HL-60 (cell line): ENCODE measurements at regions not wholly inside any gene's neighbourhood (a gene's known extent, or its start where the extent isn't known, plus 50 kb on each side); places are given as distances from the start of the nearest gene placed in this dataset.

Experiments used
- DNase-seq, 2 experiments: peaks; one replicate each; pipeline ENCODE4 v3.0.0-alpha.2; 2010 to 2020; ENCODE audit warnings: low read depth in 1 of 2, low spot score in 1 of 2
- H3K27ac ChIP-seq: fragments of 250-450 bp; sonication (Bioruptor Pico); replicated peaks from 2 replicates; pipeline ENCODE4 v1.5.1; 2020; ENCODE audit warnings: mild to moderate bottlenecking, moderate library complexity
- H3K27me3 ChIP-seq: fragments of 250-450 bp; sonication (Bioruptor Pico); 2 replicates; pipeline ENCODE4 v1.5.1; 2021; ENCODE audit warnings: mild to moderate bottlenecking, moderate library complexity; ENCODE audit not compliant: insufficient read depth, poor library complexity, severe bottlenecking
- H3K4me3 ChIP-seq: replicated peaks from 2 replicates; pipeline ENCODE4 v1.5.1; 2011; ENCODE audit warnings: mild to moderate bottlenecking, control low read depth, low read length; ENCODE audit not compliant: insufficient read depth
- GABPA ChIP-seq: IDR thresholded peaks from 2 replicates; pipeline ENCODE4 v1.6.1; 2012; ENCODE audit warnings: low read depth
- POLR2AphosphoS5 ChIP-seq: IDR thresholded peaks from 2 replicates; pipeline ENCODE4 v1.6.1; 2012; ENCODE audit warnings: low read depth
- REST ChIP-seq: IDR thresholded peaks from 2 replicates; pipeline ENCODE4 v1.6.1; 2012; ENCODE audit warnings: low read depth; ENCODE audit not compliant: insufficient replicate concordance
- SPI1 ChIP-seq: IDR thresholded peaks from 2 replicates; pipeline ENCODE4 v1.6.1; 2012; ENCODE audit warnings: low read depth, mild to moderate bottlenecking, borderline replicate concordance
- TF ChIP-seq, protein P1 (sequence below): IDR thresholded peaks from one replicate; pipeline ENCODE4 v1.5.1; 2011; ENCODE audit warnings: low read length, control low read depth, inconsistent platforms; ENCODE audit not compliant: insufficient read depth

GRCh38 chr3:135788146-135788545 is 177.4 kb upstream of the PPP2R3A start:
- Histone ChIP-seq H3K27me3 (no peaks in the 10 kb centered on the region), H3K27ac (no peak overlapping the region), H3K4me3 (no peak overlapping the region)
- TF ChIP-seq POLR2AphosphoS5 (no peak), REST (no peak), SPI1 (no peak), GABPA (no peak)
- TF ChIP-seq, protein P1, sequence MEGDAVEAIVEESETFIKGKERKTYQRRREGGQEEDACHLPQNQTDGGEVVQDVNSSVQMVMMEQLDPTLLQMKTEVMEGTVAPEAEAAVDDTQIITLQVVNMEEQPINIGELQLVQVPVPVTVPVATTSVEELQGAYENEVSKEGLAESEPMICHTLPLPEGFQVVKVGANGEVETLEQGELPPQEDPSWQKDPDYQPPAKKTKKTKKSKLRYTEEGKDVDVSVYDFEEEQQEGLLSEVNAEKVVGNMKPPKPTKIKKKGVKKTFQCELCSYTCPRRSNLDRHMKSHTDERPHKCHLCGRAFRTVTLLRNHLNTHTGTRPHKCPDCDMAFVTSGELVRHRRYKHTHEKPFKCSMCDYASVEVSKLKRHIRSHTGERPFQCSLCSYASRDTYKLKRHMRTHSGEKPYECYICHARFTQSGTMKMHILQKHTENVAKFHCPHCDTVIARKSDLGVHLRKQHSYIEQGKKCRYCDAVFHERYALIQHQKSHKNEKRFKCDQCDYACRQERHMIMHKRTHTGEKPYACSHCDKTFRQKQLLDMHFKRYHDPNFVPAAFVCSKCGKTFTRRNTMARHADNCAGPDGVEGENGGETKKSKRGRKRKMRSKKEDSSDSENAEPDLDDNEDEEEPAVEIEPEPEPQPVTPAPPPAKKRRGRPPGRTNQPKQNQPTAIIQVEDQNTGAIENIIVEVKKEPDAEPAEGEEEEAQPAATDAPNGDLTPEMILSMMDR, result no peak
- no peak for DNase-seq

- H3K4me3 ChIP-seq, result no peak overlapping the region
- H3K27ac ChIP-seq, result no peak overlapping the region
- no peaks in the 10 kb centered on the region for H3K27me3 ChIP-seq
- no peak for DNase-seq
- no peak for TF ChIP-seq POLR2AphosphoS5
- TF ChIP-seq GABPA, result no peak
- TF ChIP-seq, protein P1, result no peak
- no peak for TF ChIP-seq REST
- TF ChIP-seq SPI1, result no peak
These were observed 176.6 kb upstream of the PPP2R3A start for GRCh38 chr3:135788978-135789377.

- DNase-seq, result no peak
- H3K4me3 ChIP-seq, result no peak overlapping the region
- H3K27ac ChIP-seq, result no peak overlapping the region
- no peaks in the 10 kb centered on the region for H3K27me3 ChIP-seq
- TF ChIP-seq, protein P1, result no peak
- no peak for TF ChIP-seq REST
- TF ChIP-seq SPI1, result no peak
- no peak for TF ChIP-seq POLR2AphosphoS5
These were observed 173.4 kb upstream of the PPP2R3A start for GRCh38 chr3:135792174-135792573.
